NCI-H2081 (cell line): ENCODE measurements at regions not wholly inside any gene's neighbourhood (a gene's known extent, or its start where the extent isn't known, plus 50 kb on each side); places are given as distances from the start of the nearest gene placed in this dataset.

Source experiments
- DNase-seq, 2 experiments: peaks; one replicate each; lab custom pipeline; 2025; lab: John Stamatoyannopoulos, UW

GRCh38 chr2:145654746-145655145 is 1134.8 kb upstream of the ZEB2 start:
- no peak for DNase-seq

GRCh38 chr2:145654156-145654555 is 1134.2 kb upstream of the ZEB2 start:
- no peak for DNase-seq

GRCh38 chr2:145653553-145653952 is 1133.6 kb upstream of the ZEB2 start:
- no peak for DNase-seq

GRCh38 chr2:145652571-145653545 is 1132.9 kb upstream of the ZEB2 start:
- no peak for DNase-seq

GRCh38 chr2:145652036-145652435 is 1132.1 kb upstream of the ZEB2 start:
- no peak for DNase-seq

GRCh38 chr2:145650226-145650625 is 1130.3 kb upstream of the ZEB2 start:
- DNase-seq, result no peak

- no peak for DNase-seq
Observed at GRCh38 chr2:145649061-145649460, 1129.1 kb upstream of the ZEB2 start.

GRCh38 chr2:145644820-145645302 is 1124.9 kb upstream of the ZEB2 start:
- DNase-seq, result no peak

GRCh38 chr2:145638675-145639074 is 1118.8 kb upstream of the ZEB2 start:
- no peak for DNase-seq

GRCh38 chr2:145635706-145636427 is 1115.9 kb upstream of the ZEB2 start:
- DNase-seq, result no peak

- DNase-seq, result no peak
Observed at GRCh38 chr2:145631561-145631960, 1111.6 kb upstream of the ZEB2 start.

GRCh38 chr2:145626301-145626700 is 1106.4 kb upstream of the ZEB2 start:
- no peak for DNase-seq

GRCh38 chr2:145625111-145625510 is 1105.2 kb upstream of the ZEB2 start:
- no peak for DNase-seq

GRCh38 chr2:145623136-145623535 is 1103.2 kb upstream of the ZEB2 start:
- DNase-seq, result no peak

- DNase-seq, result no peak
Observed at GRCh38 chr2:145622285-145622684, 1102.4 kb upstream of the ZEB2 start.

GRCh38 chr2:145617906-145618305 is 1098.0 kb upstream of the ZEB2 start:
- no peak for DNase-seq

GRCh38 chr2:145617420-145617819 is 1097.5 kb upstream of the ZEB2 start:
- no peak for DNase-seq

GRCh38 chr2:145615626-145616025 is 1095.7 kb upstream of the ZEB2 start:
- DNase-seq, result no peak

GRCh38 chr2:145609951-145610350 is 1090.0 kb upstream of the ZEB2 start:
- DNase-seq, result no peak

GRCh38 chr2:145601361-145601925 is 1081.5 kb upstream of the ZEB2 start:
- DNase-seq, result peak; percentile 75 to 89

GRCh38 chr2:145600811-145601210 is 1080.9 kb upstream of the ZEB2 start:
- DNase-seq, result no peak

- DNase-seq, result no peak
Observed at GRCh38 chr2:145599756-145600155, 1079.8 kb upstream of the ZEB2 start.

- DNase-seq, result no peak
Observed at GRCh38 chr2:145598434-145598833, 1078.5 kb upstream of the ZEB2 start.
